Endothelial cell of umbilical vein (primary cell): ENCODE measurements at regions not wholly inside any gene's neighbourhood (a gene's known extent, or its start where the extent isn't known, plus 50 kb on each side); places are given as distances from the start of the nearest gene placed in this dataset.

Experiments used
- CTCF ChIP-seq, 2 donors: IDR thresholded peaks; 1 replicate in 1 of 2; 2 replicates in 1 of 2; pipeline ENCODE4 v1.5.1; 2011; ENCODE audit warnings: low read length in 2 of 2, mild to moderate bottlenecking in 2 of 2, moderate library complexity in 2 of 2, control low read depth in 1 of 2, inconsistent platforms in 1 of 2, low read depth in 1 of 2; ENCODE audit not compliant: insufficient read depth in 1 of 2; ENCODE audit errors: extremely low read depth in 1 of 2
- EZH2 ChIP-seq: IDR thresholded peaks from 2 replicates; pipeline ENCODE4 v1.6.1; 2012; ENCODE audit warnings: borderline replicate concordance, low read depth, mild to moderate bottlenecking, moderate library complexity, low read length, inconsistent platforms; ENCODE audit not compliant: severe bottlenecking
- MAX ChIP-seq: IDR thresholded peaks from 2 replicates; pipeline ENCODE4 v1.6.1; 2011; ENCODE audit not compliant: insufficient read depth, insufficient read length
- POLR2A ChIP-seq: IDR thresholded peaks from 2 replicates; pipeline ENCODE4 v1.6.1; 2012; ENCODE audit warnings: low read depth, mild to moderate bottlenecking, control low read depth, low read length
- POLR2AphosphoS5 ChIP-seq: IDR thresholded peaks from 2 replicates; pipeline ENCODE4 v1.6.1; 2012; ENCODE audit warnings: low read depth, mild to moderate bottlenecking, control low read depth, low read length, moderate library complexity; ENCODE audit not compliant: insufficient read depth

- TF ChIP-seq EZH2 = no peak
- no peak for TF ChIP-seq CTCF (IDR thresholded peaks at IDR 0.05; ENCODE audit: extremely low read depth in 1 of 2, insufficient read depth in 1 of 2, low read depth in 1 of 2, low read length in 2 of 2)
- no peak for TF ChIP-seq MAX
- TF ChIP-seq POLR2A = no peak
- TF ChIP-seq POLR2AphosphoS5 = no peak
Observed at GRCh38 chr5:82563745-82564144, 285.6 kb upstream of the RPS23 start.
